CD8-positive, alpha-beta memory T cell (primary cell): ENCODE measurements at regions not wholly inside any gene's neighbourhood (a gene's known extent, or its start where the extent isn't known, plus 50 kb on each side); places are given as distances from the start of the nearest gene placed in this dataset.
A peak's percentile ranks its signal among the peaks of the same experiment; 100 is the strongest.

Experiments
- CTCF ChIA-PET: fragments of 350-600 bp; sonication (Branson Sonifier 250); formaldehyde crosslinking; loops from one replicate; lab custom pipeline; 2021; ENCODE audit warnings: antibody characterized with exemption; lab: Charles Lee
- POLR2A ChIA-PET: fragments of 350-600 bp; sonication (Branson Sonifier 250); formaldehyde crosslinking; loops from one replicate; lab custom pipeline; 2021; ENCODE audit warnings: antibody characterized with exemption; lab: Charles Lee
- DNase-seq, 5 donors: peaks; one replicate each; pipeline versions ENCODE4 v3.0.0 to v3.0.0-alpha.2; 2020 to 2022; ENCODE audit warnings: mixed read lengths in 1 of 5
- H3K27ac ChIP-seq: one replicate; pipeline ENCODE4 v1.7.0; 2013; ENCODE audit warnings: low read depth, mild to moderate bottlenecking, low read length, moderate library complexity
- H3K27me3 ChIP-seq: 2 replicates; pipeline ENCODE4 v1.7.0; 2013; ENCODE audit warnings: low read length, mild to moderate bottlenecking; ENCODE audit not compliant: insufficient read depth, poor library complexity, severe bottlenecking
- H3K36me3 ChIP-seq: 2 replicates; pipeline ENCODE4 v1.7.0; 2013; ENCODE audit warnings: mild to moderate bottlenecking, low read length, moderate library complexity; ENCODE audit not compliant: insufficient read depth
- H3K4me1 ChIP-seq: 2 replicates; pipeline ENCODE4 v1.7.0; 2013; ENCODE audit warnings: mild to moderate bottlenecking, low read length, moderate library complexity; ENCODE audit not compliant: insufficient read depth
- H3K4me3 ChIP-seq: 2 replicates; pipeline ENCODE4 v1.7.0; 2013; ENCODE audit warnings: mild to moderate bottlenecking, low read length
- H3K9me3 ChIP-seq: 2 replicates; pipeline ENCODE4 v1.7.0; 2013; ENCODE audit warnings: mild to moderate bottlenecking, low read length
- H3K27ac Mint-ChIP-seq, 8 donors: one replicate each; pipeline ENCODE4 v1.8.0; 2020 to 2021; ENCODE audit warnings: mixed read lengths in 8 of 8, mild to moderate bottlenecking in 6 of 8, inconsistent platforms in 3 of 8, moderate library complexity in 3 of 8
- H3K27me3 Mint-ChIP-seq, 2 donors: one replicate each; pipeline ENCODE4 v1.8.0; 2020 to 2021; ENCODE audit warnings: mixed read lengths in 2 of 2, mild to moderate bottlenecking in 1 of 2, moderate library complexity in 1 of 2
- H3K36me3 Mint-ChIP-seq, 3 donors: one replicate each; pipeline ENCODE4 v1.8.0; 2020 to 2021; ENCODE audit warnings: mixed read lengths in 3 of 3, inconsistent platforms in 1 of 3, mild to moderate bottlenecking in 1 of 3
- H3K4me1 Mint-ChIP-seq, 3 donors: one replicate each; pipeline ENCODE4 v1.8.0; 2020 to 2021; ENCODE audit warnings: mixed read lengths in 3 of 3, inconsistent platforms in 1 of 3, mild to moderate bottlenecking in 1 of 3
- H3K4me3 Mint-ChIP-seq, 7 donors: one replicate each; pipeline ENCODE4 v1.8.0; 2020 to 2021; ENCODE audit warnings: mixed read lengths in 7 of 7, mild to moderate bottlenecking in 6 of 7, moderate library complexity in 4 of 7, inconsistent platforms in 2 of 7
- H3K9me3 Mint-ChIP-seq, 5 donors: one replicate each; pipeline ENCODE4 v1.8.0; 2020 to 2022; ENCODE audit warnings: mixed read lengths in 5 of 5, mild to moderate bottlenecking in 3 of 5, moderate library complexity in 2 of 5, inconsistent platforms in 1 of 5

- Histone ChIP-seq H3K27ac (no peak overlapping the region), H3K4me3 (no peak overlapping the region), H3K36me3 (no peaks in the 10 kb centered on the region), H3K4me1 (no peaks in the 10 kb centered on the region), H3K27me3 (no peaks in the 10 kb centered on the region), H3K9me3 (no peaks in the 10 kb centered on the region)
- POLR2A ChIA-PET: no interaction called here
- CTCF ChIA-PET: no interaction called here
- H3K36me3 Mint-ChIP-seq: peaks cover 0 to 4% (median 0%) of the 10 kb centered on the region in 3 donors
- no peaks in the 10 kb centered on the region for H3K4me1 Mint-ChIP-seq
- peaks cover 0 to 5% of the 10 kb centered on the region in 2 donors for H3K27me3 Mint-ChIP-seq
- no peak for DNase-seq
- H3K9me3 Mint-ChIP-seq: peaks cover 10 to 25% (median 14%) of the 10 kb centered on the region in 5 donors
- no peak overlapping the region for H3K27ac Mint-ChIP-seq
- no peak overlapping the region for H3K4me3 Mint-ChIP-seq
Measured at GRCh38 chr2:120406566-120406965, 60.6 kb downstream of the INHBB start.

- H3K36me3 Mint-ChIP-seq: peaks cover 0 to 3% (median 2%) of the 10 kb centered on the region in 3 donors
- H3K4me3 Mint-ChIP-seq: no peak overlapping the region
- peaks cover 2 to 19% of the 10 kb centered on the region in 2 donors for H3K27me3 Mint-ChIP-seq
- H3K36me3 ChIP-seq: no peaks in the 10 kb centered on the region
- CTCF ChIA-PET: no interaction called here
- DNase-seq: no peak
- H3K4me1 ChIP-seq: no peaks in the 10 kb centered on the region
- no peaks in the 10 kb centered on the region for H3K27me3 ChIP-seq
- no peak overlapping the region for H3K27ac Mint-ChIP-seq
- peaks cover 15 to 28% (median 17%) of the 10 kb centered on the region in 5 donors for H3K9me3 Mint-ChIP-seq
- H3K27ac ChIP-seq: no peak overlapping the region
- POLR2A ChIA-PET: no interaction called here
- no peak overlapping the region for H3K4me3 ChIP-seq
- H3K9me3 ChIP-seq: no peaks in the 10 kb centered on the region
- no peaks in the 10 kb centered on the region for H3K4me1 Mint-ChIP-seq
Measured at GRCh38 chr2:120410487-120410886, 64.6 kb downstream of the INHBB start.

- H3K9me3 ChIP-seq: no peaks in the 10 kb centered on the region
- H3K4me1 ChIP-seq: no peaks in the 10 kb centered on the region
- peaks cover 7 to 20% (median 13%) of the 10 kb centered on the region in 5 donors for H3K9me3 Mint-ChIP-seq
- no peak overlapping the region for H3K4me3 ChIP-seq
- no peak overlapping the region for H3K4me3 Mint-ChIP-seq
- no peak for DNase-seq
- ChIA-PET CTCF (no interaction called here), POLR2A (no interaction called here)
- H3K36me3 ChIP-seq: no peaks in the 10 kb centered on the region
- H3K27me3 ChIP-seq: no peaks in the 10 kb centered on the region
- H3K27ac ChIP-seq: no peak overlapping the region
- no peaks in the 10 kb centered on the region for H3K4me1 Mint-ChIP-seq
- peaks cover 2 to 37% of the 10 kb centered on the region in 2 donors for H3K27me3 Mint-ChIP-seq
- H3K36me3 Mint-ChIP-seq: peaks cover 0 to 3% (median 0%) of the 10 kb centered on the region in 3 donors
- H3K27ac Mint-ChIP-seq: no peak overlapping the region
Measured at GRCh38 chr2:120415060-120415459, 69.1 kb downstream of the INHBB start.

- H3K9me3 ChIP-seq: no peaks in the 10 kb centered on the region
- H3K4me3 ChIP-seq: no peak overlapping the region
- peaks cover 5 to 43% of the 10 kb centered on the region in 2 donors for H3K27me3 Mint-ChIP-seq
- no peaks in the 10 kb centered on the region for H3K36me3 ChIP-seq
- ChIA-PET POLR2A (no interaction called here), CTCF (no interaction called here)
- no peak for DNase-seq
- H3K27ac ChIP-seq: no peak overlapping the region
- no peaks in the 10 kb centered on the region for H3K4me1 Mint-ChIP-seq
- peaks cover 5 to 15% (median 8%) of the 10 kb centered on the region in 5 donors for H3K9me3 Mint-ChIP-seq
- H3K4me1 ChIP-seq: no peaks in the 10 kb centered on the region
- no peak overlapping the region for H3K4me3 Mint-ChIP-seq
- no peaks in the 10 kb centered on the region for H3K27me3 ChIP-seq
- no peak overlapping the region for H3K27ac Mint-ChIP-seq
- peaks cover 0 to 3% (median 0%) of the 10 kb centered on the region in 3 donors for H3K36me3 Mint-ChIP-seq
Measured at GRCh38 chr2:120415728-120416509, 70.0 kb downstream of the INHBB start.

GRCh38 chr2:120418174-120418787, 72.3 kb downstream of the INHBB start:
- peaks cover 11 to 46% of the 10 kb centered on the region in 2 donors for H3K27me3 Mint-ChIP-seq
- Histone ChIP-seq H3K9me3 (no peaks in the 10 kb centered on the region), H3K4me3 (no peak overlapping the region), H3K27ac (no peak overlapping the region), H3K4me1 (no peaks in the 10 kb centered on the region), H3K36me3 (no peaks in the 10 kb centered on the region), H3K27me3 (no peaks in the 10 kb centered on the region)
- DNase-seq: no peak
- POLR2A ChIA-PET: no interaction called here
- H3K9me3 Mint-ChIP-seq: peaks cover 0 to 3% (median 0%) of the 10 kb centered on the region in 5 donors
- H3K4me1 Mint-ChIP-seq: no peaks in the 10 kb centered on the region
- no peak overlapping the region for H3K4me3 Mint-ChIP-seq
- no peak overlapping the region for H3K27ac Mint-ChIP-seq
- H3K36me3 Mint-ChIP-seq: no peaks in the 10 kb centered on the region
- CTCF ChIA-PET: no interaction called here

GRCh38 chr2:120419073-120419472, 73.1 kb downstream of the INHBB start:
- H3K4me3 ChIP-seq: no peak overlapping the region
- no peaks in the 10 kb centered on the region for H3K27me3 ChIP-seq
- H3K36me3 ChIP-seq: no peaks in the 10 kb centered on the region
- CTCF ChIA-PET: no interaction called here
- no peak overlapping the region for H3K27ac Mint-ChIP-seq
- peaks cover 11 to 43% of the 10 kb centered on the region in 2 donors for H3K27me3 Mint-ChIP-seq
- no peaks in the 10 kb centered on the region for H3K4me1 ChIP-seq
- no peak overlapping the region for H3K27ac ChIP-seq
- POLR2A ChIA-PET: no interaction called here
- no peaks in the 10 kb centered on the region for H3K36me3 Mint-ChIP-seq
- no peak for DNase-seq
- H3K9me3 ChIP-seq: no peaks in the 10 kb centered on the region
- no peaks in the 10 kb centered on the region for H3K4me1 Mint-ChIP-seq
- H3K4me3 Mint-ChIP-seq: no peak overlapping the region
- peaks cover 0 to 3% (median 0%) of the 10 kb centered on the region in 5 donors for H3K9me3 Mint-ChIP-seq

GRCh38 chr2:120419955-120420354, 74.0 kb downstream of the INHBB start:
- no peaks in the 10 kb centered on the region for H3K9me3 ChIP-seq
- ChIA-PET CTCF (no interaction called here), POLR2A (no interaction called here)
- no peak overlapping the region for H3K4me3 Mint-ChIP-seq
- H3K27ac Mint-ChIP-seq: peak overlapping the region in 1 of 8 donors; percentile 58
- DNase-seq: no peak
- no peaks in the 10 kb centered on the region for H3K36me3 ChIP-seq
- peaks cover 13 to 38% of the 10 kb centered on the region in 2 donors for H3K27me3 Mint-ChIP-seq
- no peaks in the 10 kb centered on the region for H3K27me3 ChIP-seq
- no peak overlapping the region for H3K4me3 ChIP-seq
- peaks cover 0 to 3% (median 0%) of the 10 kb centered on the region in 5 donors for H3K9me3 Mint-ChIP-seq
- no peaks in the 10 kb centered on the region for H3K36me3 Mint-ChIP-seq
- H3K27ac ChIP-seq: no peak overlapping the region
- H3K4me1 ChIP-seq: no peaks in the 10 kb centered on the region
- no peaks in the 10 kb centered on the region for H3K4me1 Mint-ChIP-seq

- no peaks in the 10 kb centered on the region for H3K4me1 ChIP-seq
- no peak overlapping the region for H3K4me3 ChIP-seq
- DNase-seq: no peak
- no peaks in the 10 kb centered on the region for H3K36me3 Mint-ChIP-seq
- no peaks in the 10 kb centered on the region for H3K9me3 ChIP-seq
- no peaks in the 10 kb centered on the region for H3K36me3 ChIP-seq
- H3K4me3 Mint-ChIP-seq: no peak overlapping the region
- H3K27ac ChIP-seq: no peak overlapping the region
- H3K27ac Mint-ChIP-seq: no peak overlapping the region
- ChIA-PET CTCF (no interaction called here), POLR2A (no interaction called here)
- H3K9me3 Mint-ChIP-seq: peaks cover 0 to 3% (median 0%) of the 10 kb centered on the region in 5 donors
- H3K27me3 ChIP-seq: no peaks in the 10 kb centered on the region
- peaks cover 13 to 33% of the 10 kb centered on the region in 2 donors for H3K27me3 Mint-ChIP-seq
- H3K4me1 Mint-ChIP-seq: no peaks in the 10 kb centered on the region
Measured at GRCh38 chr2:120421126-120421829, 75.3 kb downstream of the INHBB start.
